ENCODE measurements at regions not wholly inside any gene's neighbourhood (a gene's known extent, or its start where the extent isn't known, plus 50 kb on each side); places are given as distances from the start of the nearest gene placed in this dataset.
A peak's percentile ranks its signal among the peaks of the same experiment; 100 is the strongest.

DNA sequence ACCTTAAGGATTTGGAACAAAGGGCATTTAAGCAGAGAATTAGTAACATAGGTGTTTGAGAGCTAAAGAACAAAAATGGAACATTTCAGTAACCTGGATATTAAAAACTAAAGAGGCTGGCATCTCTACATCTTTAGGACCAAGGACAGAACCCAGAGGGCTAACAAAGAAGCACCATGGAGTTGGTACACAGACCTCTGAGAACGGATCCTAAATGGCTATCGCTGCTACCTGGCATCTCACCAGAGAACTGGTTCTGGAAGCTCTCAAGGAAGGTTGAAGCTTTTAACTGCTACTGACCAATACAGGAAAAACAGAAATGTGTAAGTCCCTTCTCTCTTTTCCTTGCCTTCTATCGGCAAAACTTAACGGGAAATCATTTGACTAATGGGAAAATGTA lies 118.4 kb upstream of the TLL1 start:
- ChIA-PET CTCF (no interaction called here), RAD21 (ENCODE audit: low non-redundant PET in 1 of 2, low total read pairs in 2 of 2, uncharacterized antibody in 2 of 2, unreplicated experiment in 2 of 2) (no interaction called here), POLR2A (no interaction called here)
- H3K9me3 ChIP-seq (ENCODE audit: control insufficient read depth in 1 of 2, insufficient read depth in 1 of 2, low read depth in 1 of 2, low read length in 2 of 2): no peaks in the 10 kb centered on the region
- H3K27me3 ChIP-seq (ENCODE audit: insufficient read depth, low read length): no peaks in the 10 kb centered on the region
- H3K4me1 ChIP-seq (ENCODE audit: control insufficient read depth in 1 of 2, insufficient read depth in 2 of 2, low read length in 2 of 2): no peaks in the 10 kb centered on the region
- BruUV-seq (replicated peaks): no TSS peak
- no peaks in the 10 kb centered on the region for H4K20me1 ChIP-seq (ENCODE audit: insufficient read depth)
- TF ChIP-seq REST (IDR thresholded peaks at IDR 0.05; ENCODE audit: low read depth): 0 out of 2 replicates have a peak, but pooled peaks have one; percentile 6
- TF ChIP-seq RAD21 (IDR thresholded peaks at IDR 0.05; ENCODE audit: low read depth): no peak
- TF ChIP-seq MAX (IDR thresholded peaks at IDR 0.05): no peak
- no peaks in the 10 kb centered on the region for H3K9me2 ChIP-seq (ENCODE audit: insufficient read depth)
- ATAC-seq: no peak
- intact Hi-C loops (cut with micrococcal nuclease): no loop called here
- H3K4me2 ChIP-seq (ENCODE audit: low read length): no peak overlapping the region
- DNase-seq (ENCODE audit: low read depth, low spot score): no peak
- no peak overlapping the region for H2AFZ ChIP-seq (ENCODE audit: low read depth, low read length, poor library complexity, severe bottlenecking)
- no peaks in the 10 kb centered on the region for H3K36me3 ChIP-seq (ENCODE audit: control insufficient read depth in 1 of 2, insufficient read depth in 2 of 2, low read length in 2 of 2)
- H3K27ac ChIP-seq (ENCODE audit: low read depth, low read length): no peak overlapping the region
- no peak overlapping the region for H3K4me3 ChIP-seq (replicated peaks in 1 of 2; ENCODE audit: low read depth in 1 of 2, low read length in 2 of 2)
- no peak overlapping the region for H3K9ac ChIP-seq (ENCODE audit: low read length)
- no peaks in the 10 kb centered on the region for H3K79me2 ChIP-seq (ENCODE audit: insufficient read depth, low read length)

DNA sequence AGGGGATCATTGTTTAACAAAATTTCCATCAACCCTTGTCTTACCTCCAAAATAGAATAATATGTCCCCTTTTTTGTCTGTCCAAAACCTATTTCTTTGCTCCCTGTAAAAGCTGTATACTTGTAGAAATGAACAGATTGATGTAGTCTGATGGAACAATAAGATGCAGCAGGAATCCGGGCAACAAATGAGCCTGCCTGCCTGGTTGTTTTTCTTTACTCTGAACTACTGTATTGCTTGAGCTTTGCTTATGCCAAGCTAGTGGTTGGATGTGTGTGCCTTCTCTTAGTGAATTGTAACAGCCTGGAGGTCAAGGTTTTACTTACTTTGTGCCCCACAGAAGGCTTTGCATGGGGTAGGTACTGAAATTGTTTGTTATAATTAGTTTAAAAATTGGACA lies 116.2 kb upstream of the TLL1 start:
- DNase-seq (ENCODE audit: low read depth, low spot score): no peak
- no peaks in the 10 kb centered on the region for H4K20me1 ChIP-seq (ENCODE audit: insufficient read depth)
- H3K27ac ChIP-seq (ENCODE audit: low read depth, low read length): no peak overlapping the region
- ATAC-seq: no peak
- H2AFZ ChIP-seq (ENCODE audit: low read depth, low read length, poor library complexity, severe bottlenecking): no peak overlapping the region
- RAD21 ChIA-PET (ENCODE audit: low non-redundant PET in 1 of 2, low total read pairs in 2 of 2, uncharacterized antibody in 2 of 2, unreplicated experiment in 2 of 2): no interaction called here
- H3K79me2 ChIP-seq (ENCODE audit: insufficient read depth, low read length): no peaks in the 10 kb centered on the region
- no peaks in the 10 kb centered on the region for H3K36me3 ChIP-seq (ENCODE audit: control insufficient read depth in 1 of 2, insufficient read depth in 2 of 2, low read length in 2 of 2)
- no peak for TF ChIP-seq POLR2AphosphoS5 (IDR thresholded peaks at IDR 0.05; ENCODE audit: low read depth, low read length)
- no peak for TF ChIP-seq EZH2 (IDR thresholded peaks at IDR 0.05)
- TF ChIP-seq CBX3 (IDR thresholded peaks at IDR 0.05; ENCODE audit: low read depth): no peak
- TF ChIP-seq EZH2phosphoT487 (IDR thresholded peaks at IDR 0.05; ENCODE audit: borderline replicate concordance): no peak
- TF ChIP-seq FOSL1 (IDR thresholded peaks at IDR 0.05; ENCODE audit: low read depth): no peak
- TF ChIP-seq ZFX (IDR thresholded peaks at IDR 0.05): no peak
- no peak for TF ChIP-seq JUND (IDR thresholded peaks at IDR 0.05)
- no peak for TF ChIP-seq SRF (IDR thresholded peaks at IDR 0.05; ENCODE audit: low read depth)
- no peak for TF ChIP-seq ZNF274 (IDR thresholded peaks at IDR 0.05; ENCODE audit: low read depth, low read length)
- TF ChIP-seq YY1 (IDR thresholded peaks at IDR 0.05; ENCODE audit: extremely low read depth, insufficient replicate concordance, low read depth, low read length): no peak
- no peak for TF ChIP-seq REST (IDR thresholded peaks at IDR 0.05; ENCODE audit: low read depth)
- POLR2A ChIA-PET: no interaction called here
- intact Hi-C loops (cut with micrococcal nuclease): no loop called here
- H3K4me3 ChIP-seq (replicated peaks in 1 of 2; ENCODE audit: low read depth in 1 of 2, low read length in 2 of 2): no peak overlapping the region
- H3K9me2 ChIP-seq (ENCODE audit: insufficient read depth): no peaks in the 10 kb centered on the region
- BruUV-seq (replicated peaks): no TSS peak
- no peaks in the 10 kb centered on the region for H3K9me3 ChIP-seq (ENCODE audit: control insufficient read depth in 1 of 2, insufficient read depth in 1 of 2, low read depth in 1 of 2, low read length in 2 of 2)
- CTCF ChIA-PET: no interaction called here
- H3K9ac ChIP-seq (ENCODE audit: low read length): no peak overlapping the region
- no peaks in the 10 kb centered on the region for H3K27me3 ChIP-seq (ENCODE audit: insufficient read depth, low read length)
- no peak overlapping the region for H3K4me2 ChIP-seq (ENCODE audit: low read length)
- H3K4me1 ChIP-seq (ENCODE audit: control insufficient read depth in 1 of 2, insufficient read depth in 2 of 2, low read length in 2 of 2): no peaks in the 10 kb centered on the region
